K562 (cell line): ENCODE measurements at regions not wholly inside any gene's neighbourhood (a gene's known extent, or its start where the extent isn't known, plus 50 kb on each side); places are given as distances from the start of the nearest gene placed in this dataset.

Experiments
- CREM ChIP-seq: IDR thresholded peaks from 2 replicates; pipeline ENCODE4 v1.6.1; 2014; ENCODE audit warnings: antibody characterized with exemption, low read depth
- DPF2 ChIP-seq: fragments of 450-650 bp; IDR thresholded peaks from 2 replicates; pipeline ENCODE4 v1.6.1; 2016
- ESRRA ChIP-seq: fragments of 450-650 bp; IDR thresholded peaks from 2 replicates; pipeline ENCODE4 v1.6.1; 2014; ENCODE audit warnings: low read depth, mild to moderate bottlenecking, moderate library complexity, borderline replicate concordance
- FOSL1 ChIP-seq: fragments of 200-800 bp; sonication (Bioruptor generic); conservative IDR thresholded peaks from 2 replicates; pipeline ENCODE4 v1.6.1; 2016; ENCODE audit warnings: missing genetic modification characterization, missing compliant biosample characterization
- HDGF ChIP-seq: fragments of 450-650 bp; IDR thresholded peaks from 2 replicates; pipeline ENCODE4 v1.6.1; 2016
- LEF1 ChIP-seq: fragments of 450-650 bp; IDR thresholded peaks from 2 replicates; pipeline ENCODE4 v1.6.1; 2016; ENCODE audit warnings: mild to moderate bottlenecking
- MAFG ChIP-seq: fragments of 450-650 bp; conservative IDR thresholded peaks from 2 replicates; pipeline ENCODE4 v1.6.1; 2016; ENCODE audit warnings: missing genetic modification characterization, missing compliant biosample characterization
- NFE2L1 ChIP-seq: fragments of 450-650 bp; IDR thresholded peaks from 2 replicates; pipeline ENCODE4 v1.6.1; 2016; ENCODE audit warnings: missing genetic modification characterization, low read depth, mild to moderate bottlenecking, missing compliant biosample characterization, moderate library complexity, borderline replicate concordance
- ZNF165 ChIP-seq: fragments of 250-450 bp; sonication (Bioruptor Pico); IDR thresholded peaks from 2 replicates; pipeline ENCODE4 v1.4.0; 2020; ENCODE audit warnings: borderline replicate concordance
- ZNF668 ChIP-seq: fragments of 250-450 bp; sonication (Bioruptor Pico); IDR thresholded peaks from 2 replicates; pipeline ENCODE4 v1.8.0; 2022; ENCODE audit warnings: mild to moderate bottlenecking, inconsistent platforms
- ZNF780A ChIP-seq: fragments of 250-450 bp; sonication (Bioruptor Pico); IDR thresholded peaks from 2 replicates; pipeline ENCODE4 v1.5.0; 2021; ENCODE audit warnings: mild to moderate bottlenecking
- TF ChIP-seq, protein P1 (sequence below): fragments of 250-450 bp; sonication (Bioruptor Pico); IDR thresholded peaks from 2 replicates; pipeline ENCODE4 v1.8.0; 2021; ENCODE audit warnings: mild to moderate bottlenecking, moderate library complexity
- TF ChIP-seq, protein P2 (sequence below), 2 experiments: fragments of 450-650 bp; IDR thresholded peaks; 2 replicates each; pipeline ENCODE4 v1.6.1; 2016; ENCODE audit warnings: mild to moderate bottlenecking in 2 of 2, borderline replicate concordance in 1 of 2, low read depth in 1 of 2, moderate library complexity in 1 of 2
- TF ChIP-seq, protein P3 (sequence below): fragments of 450-650 bp; formaldehyde crosslinking; IDR thresholded peaks from 2 replicates; pipeline ENCODE4 v1.4.0; 2020; ENCODE audit warnings: mild to moderate bottlenecking, moderate library complexity
- TF ChIP-seq, protein P4 (sequence below): fragments of 250-450 bp; sonication (Bioruptor Pico); IDR thresholded peaks from 2 replicates; pipeline ENCODE4 v1.4.0; 2020; ENCODE audit warnings: mild to moderate bottlenecking

DNA sequence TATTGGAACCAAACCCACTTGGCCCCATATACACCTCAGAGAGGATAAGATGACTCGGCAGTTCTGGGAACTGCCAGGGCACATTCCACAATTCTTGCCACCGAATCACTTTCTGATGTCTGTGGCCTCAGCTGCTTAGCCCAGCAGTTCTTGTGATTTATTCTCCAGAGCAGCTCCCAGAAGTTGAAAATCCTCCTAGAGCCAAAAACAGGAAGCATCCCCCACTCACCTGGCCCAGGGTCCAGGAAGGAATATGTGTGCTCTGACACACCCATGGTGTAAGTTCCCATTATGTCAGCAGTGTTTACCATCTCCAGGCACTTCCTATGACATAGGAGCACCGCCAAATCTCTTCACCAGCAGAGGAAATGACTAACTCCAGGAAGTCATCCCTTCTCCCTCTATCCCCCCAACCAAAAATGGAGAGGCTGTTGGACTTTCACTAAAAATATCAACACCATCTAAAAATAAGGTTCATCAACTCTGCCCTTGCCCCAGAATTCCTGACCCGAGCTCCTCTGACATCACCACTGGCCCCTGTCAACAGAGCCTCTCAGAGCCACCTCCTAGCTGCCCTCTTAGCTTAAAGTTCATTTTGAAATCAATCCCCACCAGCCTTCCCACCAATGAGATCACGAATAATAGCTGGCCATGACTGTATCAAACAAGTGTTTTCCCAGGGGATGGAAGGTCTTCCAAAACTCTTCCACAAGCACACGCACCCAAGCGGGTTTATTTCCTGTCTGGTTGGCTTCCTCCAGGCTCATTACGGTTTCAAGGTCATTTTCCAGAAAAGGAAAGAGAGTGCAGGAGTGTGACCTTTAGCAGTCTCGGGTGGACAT lies 223.1 kb upstream of the PARD3B start (continued):
- TF ChIP-seq, protein P1, sequence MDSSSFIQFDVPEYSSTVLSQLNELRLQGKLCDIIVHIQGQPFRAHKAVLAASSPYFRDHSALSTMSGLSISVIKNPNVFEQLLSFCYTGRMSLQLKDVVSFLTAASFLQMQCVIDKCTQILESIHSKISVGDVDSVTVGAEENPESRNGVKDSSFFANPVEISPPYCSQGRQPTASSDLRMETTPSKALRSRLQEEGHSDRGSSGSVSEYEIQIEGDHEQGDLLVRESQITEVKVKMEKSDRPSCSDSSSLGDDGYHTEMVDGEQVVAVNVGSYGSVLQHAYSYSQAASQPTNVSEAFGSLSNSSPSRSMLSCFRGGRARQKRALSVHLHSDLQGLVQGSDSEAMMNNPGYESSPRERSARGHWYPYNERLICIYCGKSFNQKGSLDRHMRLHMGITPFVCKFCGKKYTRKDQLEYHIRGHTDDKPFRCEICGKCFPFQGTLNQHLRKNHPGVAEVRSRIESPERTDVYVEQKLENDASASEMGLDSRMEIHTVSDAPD (CRISPR knock-in tag), result no peak
- peak; percentile 38; the same call in 1 of the 2 replicates for TF ChIP-seq NFE2L1 (tag)
- TF ChIP-seq HDGF, result no peak
- no peak for TF ChIP-seq DPF2
- no peak for TF ChIP-seq ZNF668 (CRISPR knock-in tag)
- TF ChIP-seq ZNF165 (CRISPR knock-in tag), result no peak
- TF ChIP-seq FOSL1 (tag), result peak; percentile 50; the same call in 1 of the 2 replicates
- no peak for TF ChIP-seq LEF1
- TF ChIP-seq CREM, result 0 out of 2 replicates have a peak, but pooled peaks have one; percentile 10
- TF ChIP-seq ZNF780A, result no peak
- TF ChIP-seq MAFG (tag), result peak; percentile 66
- no peak for TF ChIP-seq ESRRA
- TF ChIP-seq, protein P2, sequence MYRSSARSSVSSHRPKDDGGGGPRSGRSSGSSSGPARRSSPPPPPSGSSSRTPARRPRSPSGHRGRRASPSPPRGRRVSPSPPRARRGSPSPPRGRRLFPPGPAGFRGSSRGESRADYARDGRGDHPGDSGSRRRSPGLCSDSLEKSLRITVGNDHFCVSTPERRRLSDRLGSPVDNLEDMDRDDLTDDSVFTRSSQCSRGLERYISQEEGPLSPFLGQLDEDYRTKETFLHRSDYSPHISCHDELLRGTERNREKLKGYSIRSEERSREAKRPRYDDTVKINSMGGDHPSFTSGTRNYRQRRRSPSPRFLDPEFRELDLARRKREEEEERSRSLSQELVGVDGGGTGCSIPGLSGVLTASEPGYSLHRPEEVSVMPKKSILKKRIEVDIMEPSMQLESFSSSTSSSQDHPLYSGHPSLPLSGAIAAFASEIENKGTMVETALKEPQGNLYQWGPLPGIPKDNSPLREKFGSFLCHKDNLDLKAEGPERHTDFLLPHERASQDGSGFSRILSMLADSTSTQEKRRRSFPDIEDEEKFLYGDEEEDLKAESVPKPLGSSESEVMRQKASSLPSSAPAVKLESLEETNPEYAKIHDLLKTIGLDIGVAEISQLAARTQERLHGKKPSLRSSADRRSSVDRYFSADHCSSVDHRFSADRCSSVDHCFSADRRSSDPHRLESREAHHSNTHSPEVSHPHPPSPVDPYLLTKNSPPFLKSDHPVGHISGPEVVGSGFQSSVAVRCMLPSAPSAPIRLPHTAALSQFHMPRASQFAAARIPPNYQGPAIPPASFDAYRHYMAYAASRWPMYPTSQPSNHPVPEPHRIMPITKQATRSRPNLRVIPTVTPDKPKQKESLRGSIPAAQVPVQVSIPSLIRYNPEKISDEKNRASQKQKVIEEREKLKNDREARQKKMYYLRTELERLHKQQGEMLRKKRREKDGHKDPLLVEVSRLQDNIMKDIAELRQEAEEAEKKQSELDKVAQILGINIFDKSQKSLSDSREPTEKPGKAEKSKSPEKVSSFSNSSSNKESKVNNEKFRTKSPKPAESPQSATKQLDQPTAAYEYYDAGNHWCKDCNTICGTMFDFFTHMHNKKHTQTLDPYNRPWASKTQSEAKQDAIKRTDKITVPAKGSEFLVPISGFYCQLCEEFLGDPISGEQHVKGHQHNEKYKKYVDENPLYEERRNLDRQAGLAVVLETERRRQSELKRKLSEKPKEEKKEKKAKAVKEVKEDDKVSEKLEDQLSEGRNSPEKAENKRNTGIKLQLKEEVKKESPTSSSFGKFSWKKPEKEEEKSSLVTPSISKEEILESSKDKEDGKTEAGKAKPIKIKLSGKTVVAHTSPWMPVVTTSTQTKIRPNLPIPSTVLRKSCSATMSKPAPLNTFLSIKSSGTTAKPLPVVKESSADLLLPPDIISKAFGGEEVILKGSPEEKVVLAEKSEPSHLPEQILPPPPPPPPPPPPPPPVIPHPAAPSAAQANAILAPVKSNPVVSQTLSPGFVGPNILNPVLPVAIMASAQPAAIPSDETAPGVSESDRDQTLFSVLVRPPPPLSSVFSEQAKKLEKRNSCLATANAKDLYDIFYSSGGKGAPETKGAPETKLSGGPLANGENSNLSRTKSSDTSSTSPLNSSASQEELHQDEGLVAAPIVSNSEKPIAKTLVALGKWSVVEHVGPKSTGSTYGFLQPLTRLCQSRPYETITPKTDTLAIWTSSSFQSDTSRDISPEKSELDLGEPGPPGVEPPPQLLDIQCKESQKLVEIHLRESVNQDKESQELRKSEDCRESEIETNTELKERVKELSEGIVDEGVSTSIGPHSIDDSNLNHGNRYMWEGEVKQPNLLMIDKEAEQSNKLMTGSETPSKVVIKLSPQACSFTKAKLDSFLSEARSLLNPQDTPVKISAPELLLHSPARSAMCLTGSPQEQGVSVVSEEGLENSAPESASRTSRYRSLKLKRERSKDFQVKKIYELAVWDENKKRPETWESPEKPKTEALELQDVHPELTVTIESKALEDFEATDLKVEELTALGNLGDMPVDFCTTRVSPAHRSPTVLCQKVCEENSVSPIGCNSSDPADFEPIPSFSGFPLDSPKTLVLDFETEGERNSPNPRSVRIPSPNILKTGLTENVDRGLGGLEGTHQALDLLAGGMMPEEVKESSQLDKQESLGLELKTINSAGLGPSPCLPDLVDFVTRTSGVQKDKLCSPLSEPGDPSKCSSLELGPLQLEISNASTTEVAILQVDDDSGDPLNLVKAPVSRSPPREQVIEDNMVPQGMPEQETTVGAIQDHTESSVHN (IDR thresholded peaks at IDR 0.05; ENCODE audit: borderline replicate concordance in 1 of 2, low read depth in 1 of 2), result no peak
- TF ChIP-seq, protein P3, sequence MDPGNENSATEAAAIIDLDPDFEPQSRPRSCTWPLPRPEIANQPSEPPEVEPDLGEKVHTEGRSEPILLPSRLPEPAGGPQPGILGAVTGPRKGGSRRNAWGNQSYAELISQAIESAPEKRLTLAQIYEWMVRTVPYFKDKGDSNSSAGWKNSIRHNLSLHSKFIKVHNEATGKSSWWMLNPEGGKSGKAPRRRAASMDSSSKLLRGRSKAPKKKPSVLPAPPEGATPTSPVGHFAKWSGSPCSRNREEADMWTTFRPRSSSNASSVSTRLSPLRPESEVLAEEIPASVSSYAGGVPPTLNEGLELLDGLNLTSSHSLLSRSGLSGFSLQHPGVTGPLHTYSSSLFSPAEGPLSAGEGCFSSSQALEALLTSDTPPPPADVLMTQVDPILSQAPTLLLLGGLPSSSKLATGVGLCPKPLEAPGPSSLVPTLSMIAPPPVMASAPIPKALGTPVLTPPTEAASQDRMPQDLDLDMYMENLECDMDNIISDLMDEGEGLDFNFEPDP, result no peak
- TF ChIP-seq, protein P4, sequence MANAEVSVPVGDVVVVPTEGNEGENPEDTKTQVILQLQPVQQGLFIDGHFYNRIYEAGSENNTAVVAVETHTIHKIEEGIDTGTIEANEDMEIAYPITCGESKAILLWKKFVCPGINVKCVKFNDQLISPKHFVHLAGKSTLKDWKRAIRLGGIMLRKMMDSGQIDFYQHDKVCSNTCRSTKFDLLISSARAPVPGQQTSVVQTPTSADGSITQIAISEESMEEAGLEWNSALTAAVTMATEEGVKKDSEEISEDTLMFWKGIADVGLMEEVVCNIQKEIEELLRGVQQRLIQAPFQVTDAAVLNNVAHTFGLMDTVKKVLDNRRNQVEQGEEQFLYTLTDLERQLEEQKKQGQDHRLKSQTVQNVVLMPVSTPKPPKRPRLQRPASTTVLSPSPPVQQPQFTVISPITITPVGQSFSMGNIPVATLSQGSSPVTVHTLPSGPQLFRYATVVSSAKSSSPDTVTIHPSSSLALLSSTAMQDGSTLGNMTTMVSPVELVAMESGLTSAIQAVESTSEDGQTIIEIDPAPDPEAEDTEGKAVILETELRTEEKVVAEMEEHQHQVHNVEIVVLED (CRISPR knock-in tag), result no peak
